SK-N-SH treated with all-trans-retinoic acid at 6 μM for 48 hours (cell line): ENCODE measurements at regions not wholly inside any gene's neighbourhood (a gene's known extent, or its start where the extent isn't known, plus 50 kb on each side); places are given as distances from the start of the nearest gene placed in this dataset.

Experiments used
- ATAC-seq: fragments of 200-7000 bp; cut with Tn5 transposase; 3 replicates; pipeline ENCODE4 v1.9.1; 2020; ENCODE audit warnings: mild to moderate bottlenecking, moderate library complexity
- ARNTL ChIP-seq: fragments of 450-650 bp; formaldehyde crosslinking; IDR thresholded peaks from 2 replicates; pipeline ENCODE4 v1.5.0; 2020; ENCODE audit warnings: low read depth, mild to moderate bottlenecking, moderate library complexity, borderline replicate concordance
- BACH2 ChIP-seq: fragments of 250-450 bp; sonication (Bioruptor Pico); IDR thresholded peaks from 2 replicates; pipeline ENCODE4 v1.9.0; 2021; ENCODE audit warnings: mild to moderate bottlenecking, borderline replicate concordance
- CSDC2 ChIP-seq: fragments of 250-450 bp; sonication (Bioruptor Pico); IDR thresholded peaks from 2 replicates; pipeline ENCODE4 v1.5.0; 2020; ENCODE audit warnings: mild to moderate bottlenecking, moderate library complexity
- ESRRG ChIP-seq: fragments of 250-450 bp; sonication (Bioruptor Pico); IDR thresholded peaks from 2 replicates; pipeline ENCODE4 v1.6.1; 2021; ENCODE audit warnings: mild to moderate bottlenecking
- GLIS3 ChIP-seq: fragments of 250-450 bp; sonication (Bioruptor Pico); IDR thresholded peaks from 2 replicates; pipeline ENCODE4 v1.5.0; 2020; ENCODE audit warnings: mild to moderate bottlenecking, moderate library complexity
- ISL1 ChIP-seq: fragments of 250-450 bp; sonication (Bioruptor Pico); IDR thresholded peaks from 2 replicates; pipeline ENCODE4 v2.1.2; 2022; ENCODE audit warnings: mild to moderate bottlenecking, moderate library complexity
- OSR1 ChIP-seq: fragments of 250-450 bp; sonication (Bioruptor Pico); IDR thresholded peaks from 2 replicates; pipeline ENCODE4 v1.8.0; 2022; ENCODE audit warnings: moderate library complexity, mild to moderate bottlenecking, inconsistent platforms
- PPARA ChIP-seq: fragments of 250-450 bp; sonication (Bioruptor Pico); IDR thresholded peaks from 2 replicates; pipeline ENCODE4 v1.5.0; 2020; ENCODE audit warnings: mild to moderate bottlenecking, borderline replicate concordance
- RARB ChIP-seq: fragments of 250-450 bp; sonication (Bioruptor Pico); IDR thresholded peaks from 2 replicates; pipeline ENCODE4 v1.8.0; 2021; ENCODE audit warnings: mild to moderate bottlenecking, moderate library complexity
- SNAI2 ChIP-seq: fragments of 250-450 bp; sonication (Bioruptor Pico); IDR thresholded peaks from 2 replicates; pipeline ENCODE4 v1.5.0; 2020; ENCODE audit warnings: mild to moderate bottlenecking, moderate library complexity
- TCF4 ChIP-seq: fragments of 250-450 bp; sonication (Bioruptor Pico); IDR thresholded peaks from 2 replicates; pipeline ENCODE4 v1.8.0; 2021; ENCODE audit warnings: mild to moderate bottlenecking, moderate library complexity, borderline replicate concordance
- TOX ChIP-seq: fragments of 250-450 bp; sonication (Bioruptor Pico); IDR thresholded peaks from 2 replicates; pipeline ENCODE4 v1.8.0; 2021; ENCODE audit warnings: mild to moderate bottlenecking, moderate library complexity, borderline replicate concordance
- ZC3H10 ChIP-seq: fragments of 250-450 bp; sonication (Bioruptor Pico); IDR thresholded peaks from 2 replicates; pipeline ENCODE4 v1.5.1; 2021; ENCODE audit warnings: mild to moderate bottlenecking, moderate library complexity
- ZFP3 ChIP-seq: fragments of 250-450 bp; sonication (Bioruptor Pico); IDR thresholded peaks from 2 replicates; pipeline ENCODE4 v1.5.0; 2020; ENCODE audit warnings: mild to moderate bottlenecking, moderate library complexity
- ZFP30 ChIP-seq: fragments of 450-650 bp; formaldehyde crosslinking; IDR thresholded peaks from 2 replicates; pipeline ENCODE4 v1.5.0; 2022; ENCODE audit warnings: mild to moderate bottlenecking, moderate library complexity
- ZNF565 ChIP-seq: fragments of 450-650 bp; formaldehyde crosslinking; conservative IDR thresholded peaks from 2 replicates; pipeline ENCODE4 v1.5.0; 2020; ENCODE audit warnings: low read depth, mild to moderate bottlenecking, moderate library complexity
- ZNF70 ChIP-seq: fragments of 450-650 bp; formaldehyde crosslinking; IDR thresholded peaks from 2 replicates; pipeline ENCODE4 v1.5.0; 2020; ENCODE audit warnings: mild to moderate bottlenecking, moderate library complexity
- ZNF8 ChIP-seq: fragments of 450-650 bp; formaldehyde crosslinking; IDR thresholded peaks from 2 replicates; pipeline ENCODE4 v1.5.0; 2020; ENCODE audit warnings: mild to moderate bottlenecking, moderate library complexity
- TF ChIP-seq, protein P1 (sequence below): fragments of 250-450 bp; sonication (Bioruptor Pico); IDR thresholded peaks from 2 replicates; pipeline ENCODE4 v1.5.1; 2020; ENCODE audit warnings: low read depth, mild to moderate bottlenecking, moderate library complexity
- TF ChIP-seq, protein P2 (sequence below): fragments of 250-450 bp; sonication (Bioruptor Pico); IDR thresholded peaks from 2 replicates; pipeline ENCODE4 v1.5.1; 2021; ENCODE audit warnings: mild to moderate bottlenecking, moderate library complexity
- TF ChIP-seq, protein P3 (sequence below): fragments of 250-450 bp; sonication (Bioruptor Pico); IDR thresholded peaks from 2 replicates; pipeline ENCODE4 v1.8.0; 2021; ENCODE audit warnings: low read depth, mild to moderate bottlenecking, moderate library complexity, borderline replicate concordance
- TF ChIP-seq, protein P4 (sequence below): fragments of 250-450 bp; sonication (Bioruptor Pico); IDR thresholded peaks from 2 replicates; pipeline ENCODE4 v1.8.0; 2020; ENCODE audit warnings: mild to moderate bottlenecking, moderate library complexity, borderline replicate concordance
- TF ChIP-seq, protein P5 (sequence below): fragments of 250-450 bp; sonication (Bioruptor Pico); IDR thresholded peaks from 2 replicates; pipeline ENCODE4 v1.5.0; 2020; ENCODE audit warnings: mild to moderate bottlenecking, moderate library complexity

DNA sequence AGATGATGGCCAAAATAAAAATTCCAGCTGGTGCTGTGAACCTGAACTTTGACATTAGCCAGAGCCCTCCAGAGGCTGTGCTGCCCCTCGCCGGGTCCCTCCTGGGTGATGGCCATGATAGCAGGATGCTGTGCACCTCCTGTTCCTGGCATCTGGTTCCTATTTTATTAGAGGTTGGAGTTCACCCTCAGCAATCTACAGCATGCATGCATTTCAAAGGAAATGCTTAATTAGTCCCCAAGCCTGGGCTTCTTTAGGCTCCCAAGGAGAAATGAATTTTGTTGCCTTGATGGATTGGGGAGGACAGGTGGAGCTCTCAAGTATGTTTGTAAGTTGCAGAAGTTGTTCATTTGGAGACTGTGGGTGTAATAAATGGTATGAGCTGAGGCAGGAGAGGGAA lies 166.9 kb downstream of the GLI2 start:
- no peak for TF ChIP-seq GLIS3 (CRISPR knock-in tag)
- TF ChIP-seq ZFP30 (CRISPR knock-in tag), result no peak
- no peak for TF ChIP-seq PPARA (CRISPR knock-in tag)
- TF ChIP-seq ISL1 (CRISPR knock-in tag), result no peak
- TF ChIP-seq, protein P1, sequence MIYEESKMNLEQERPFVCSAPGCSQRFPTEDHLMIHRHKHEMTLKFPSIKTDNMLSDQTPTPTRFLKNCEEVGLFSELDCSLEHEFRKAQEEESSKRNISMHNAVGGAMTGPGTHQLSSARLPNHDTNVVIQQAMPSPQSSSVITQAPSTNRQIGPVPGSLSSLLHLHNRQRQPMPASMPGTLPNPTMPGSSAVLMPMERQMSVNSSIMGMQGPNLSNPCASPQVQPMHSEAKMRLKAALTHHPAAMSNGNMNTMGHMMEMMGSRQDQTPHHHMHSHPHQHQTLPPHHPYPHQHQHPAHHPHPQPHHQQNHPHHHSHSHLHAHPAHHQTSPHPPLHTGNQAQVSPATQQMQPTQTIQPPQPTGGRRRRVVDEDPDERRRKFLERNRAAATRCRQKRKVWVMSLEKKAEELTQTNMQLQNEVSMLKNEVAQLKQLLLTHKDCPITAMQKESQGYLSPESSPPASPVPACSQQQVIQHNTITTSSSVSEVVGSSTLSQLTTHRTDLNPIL (CRISPR knock-in tag), result no peak
- TF ChIP-seq, protein P2, sequence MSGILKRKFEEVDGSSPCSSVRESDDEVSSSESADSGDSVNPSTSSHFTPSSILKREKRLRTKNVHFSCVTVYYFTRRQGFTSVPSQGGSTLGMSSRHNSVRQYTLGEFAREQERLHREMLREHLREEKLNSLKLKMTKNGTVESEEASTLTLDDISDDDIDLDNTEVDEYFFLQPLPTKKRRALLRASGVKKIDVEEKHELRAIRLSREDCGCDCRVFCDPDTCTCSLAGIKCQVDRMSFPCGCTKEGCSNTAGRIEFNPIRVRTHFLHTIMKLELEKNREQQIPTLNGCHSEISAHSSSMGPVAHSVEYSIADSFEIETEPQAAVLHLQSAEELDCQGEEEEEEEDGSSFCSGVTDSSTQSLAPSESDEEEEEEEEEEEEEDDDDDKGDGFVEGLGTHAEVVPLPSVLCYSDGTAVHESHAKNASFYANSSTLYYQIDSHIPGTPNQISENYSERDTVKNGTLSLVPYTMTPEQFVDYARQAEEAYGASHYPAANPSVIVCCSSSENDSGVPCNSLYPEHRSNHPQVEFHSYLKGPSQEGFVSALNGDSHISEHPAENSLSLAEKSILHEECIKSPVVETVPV, result no peak
- no peak for TF ChIP-seq RARB
- no peak for TF ChIP-seq CSDC2 (CRISPR knock-in tag)
- no peak for TF ChIP-seq ZNF565 (CRISPR knock-in tag)
- no peak for TF ChIP-seq TCF4
- no peak for TF ChIP-seq ZNF8 (CRISPR knock-in tag)
- no peak for TF ChIP-seq BACH2
- TF ChIP-seq ESRRG, result no peak
- no peak for TF ChIP-seq ZC3H10 (CRISPR knock-in tag)
- TF ChIP-seq ZNF70 (CRISPR knock-in tag), result no peak
- TF ChIP-seq TOX (CRISPR knock-in tag), result no peak
- no peak for TF ChIP-seq SNAI2 (CRISPR knock-in tag)
- no peak for TF ChIP-seq OSR1
- TF ChIP-seq ARNTL (CRISPR knock-in tag), result no peak
- TF ChIP-seq, protein P3, sequence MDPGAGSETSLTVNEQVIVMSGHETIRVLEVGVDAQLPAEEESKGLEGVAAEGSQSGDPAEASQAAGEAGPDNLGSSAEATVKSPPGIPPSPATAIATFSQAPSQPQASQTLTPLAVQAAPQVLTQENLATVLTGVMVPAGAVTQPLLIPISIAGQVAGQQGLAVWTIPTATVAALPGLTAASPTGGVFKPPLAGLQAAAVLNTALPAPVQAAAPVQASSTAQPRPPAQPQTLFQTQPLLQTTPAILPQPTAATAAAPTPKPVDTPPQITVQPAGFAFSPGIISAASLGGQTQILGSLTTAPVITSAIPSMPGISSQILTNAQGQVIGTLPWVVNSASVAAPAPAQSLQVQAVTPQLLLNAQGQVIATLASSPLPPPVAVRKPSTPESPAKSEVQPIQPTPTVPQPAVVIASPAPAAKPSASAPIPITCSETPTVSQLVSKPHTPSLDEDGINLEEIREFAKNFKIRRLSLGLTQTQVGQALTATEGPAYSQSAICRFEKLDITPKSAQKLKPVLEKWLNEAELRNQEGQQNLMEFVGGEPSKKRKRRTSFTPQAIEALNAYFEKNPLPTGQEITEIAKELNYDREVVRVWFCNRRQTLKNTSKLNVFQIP, result no peak

DNA sequence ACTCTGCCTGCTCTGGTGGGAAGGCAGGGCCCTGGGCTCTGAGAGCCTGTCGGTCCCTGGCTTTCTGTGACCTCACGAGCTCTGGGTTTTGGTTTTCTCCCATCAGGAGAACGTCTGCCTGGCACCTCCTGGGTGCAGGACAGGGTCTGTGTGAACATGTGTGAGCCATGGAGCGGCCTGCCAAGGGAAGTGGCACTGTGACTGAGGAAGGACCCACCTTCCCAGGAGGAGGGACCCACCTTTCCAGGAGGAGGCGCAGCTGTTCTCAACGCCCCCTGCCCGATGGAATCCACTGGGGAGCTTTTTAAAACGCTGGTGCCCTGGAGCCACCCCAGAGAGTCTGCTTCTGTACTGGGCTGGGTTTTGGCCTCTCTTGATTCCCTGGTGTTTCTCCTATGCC lies 168.7 kb downstream of the GLI2 start:
- no peak; the same call in 2 of the 3 replicates for ATAC-seq
- TF ChIP-seq ZFP3 (CRISPR knock-in tag) (no peak), ISL1 (CRISPR knock-in tag) (no peak), ZNF8 (CRISPR knock-in tag) (no peak), GLIS3 (CRISPR knock-in tag) (no peak), OSR1 (no peak), CSDC2 (CRISPR knock-in tag) (no peak), ESRRG (no peak), BACH2 (no peak), ARNTL (CRISPR knock-in tag) (no peak), TOX (CRISPR knock-in tag) (no peak), TCF4 (no peak), ZFP30 (CRISPR knock-in tag) (no peak), ZC3H10 (CRISPR knock-in tag) (no peak), ZNF565 (CRISPR knock-in tag) (no peak)
- TF ChIP-seq, protein P2, result no peak
- TF ChIP-seq, protein P3, result no peak
- TF ChIP-seq, protein P4, sequence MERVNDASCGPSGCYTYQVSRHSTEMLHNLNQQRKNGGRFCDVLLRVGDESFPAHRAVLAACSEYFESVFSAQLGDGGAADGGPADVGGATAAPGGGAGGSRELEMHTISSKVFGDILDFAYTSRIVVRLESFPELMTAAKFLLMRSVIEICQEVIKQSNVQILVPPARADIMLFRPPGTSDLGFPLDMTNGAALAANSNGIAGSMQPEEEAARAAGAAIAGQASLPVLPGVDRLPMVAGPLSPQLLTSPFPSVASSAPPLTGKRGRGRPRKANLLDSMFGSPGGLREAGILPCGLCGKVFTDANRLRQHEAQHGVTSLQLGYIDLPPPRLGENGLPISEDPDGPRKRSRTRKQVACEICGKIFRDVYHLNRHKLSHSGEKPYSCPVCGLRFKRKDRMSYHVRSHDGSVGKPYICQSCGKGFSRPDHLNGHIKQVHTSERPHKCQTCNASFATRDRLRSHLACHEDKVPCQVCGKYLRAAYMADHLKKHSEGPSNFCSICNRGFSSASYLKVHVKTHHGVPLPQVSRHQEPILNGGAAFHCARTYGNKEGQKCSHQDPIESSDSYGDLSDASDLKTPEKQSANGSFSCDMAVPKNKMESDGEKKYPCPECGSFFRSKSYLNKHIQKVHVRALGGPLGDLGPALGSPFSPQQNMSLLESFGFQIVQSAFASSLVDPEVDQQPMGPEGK (CRISPR knock-in tag), result no peak
- TF ChIP-seq, protein P1 (CRISPR knock-in tag), result no peak
- TF ChIP-seq, protein P5, sequence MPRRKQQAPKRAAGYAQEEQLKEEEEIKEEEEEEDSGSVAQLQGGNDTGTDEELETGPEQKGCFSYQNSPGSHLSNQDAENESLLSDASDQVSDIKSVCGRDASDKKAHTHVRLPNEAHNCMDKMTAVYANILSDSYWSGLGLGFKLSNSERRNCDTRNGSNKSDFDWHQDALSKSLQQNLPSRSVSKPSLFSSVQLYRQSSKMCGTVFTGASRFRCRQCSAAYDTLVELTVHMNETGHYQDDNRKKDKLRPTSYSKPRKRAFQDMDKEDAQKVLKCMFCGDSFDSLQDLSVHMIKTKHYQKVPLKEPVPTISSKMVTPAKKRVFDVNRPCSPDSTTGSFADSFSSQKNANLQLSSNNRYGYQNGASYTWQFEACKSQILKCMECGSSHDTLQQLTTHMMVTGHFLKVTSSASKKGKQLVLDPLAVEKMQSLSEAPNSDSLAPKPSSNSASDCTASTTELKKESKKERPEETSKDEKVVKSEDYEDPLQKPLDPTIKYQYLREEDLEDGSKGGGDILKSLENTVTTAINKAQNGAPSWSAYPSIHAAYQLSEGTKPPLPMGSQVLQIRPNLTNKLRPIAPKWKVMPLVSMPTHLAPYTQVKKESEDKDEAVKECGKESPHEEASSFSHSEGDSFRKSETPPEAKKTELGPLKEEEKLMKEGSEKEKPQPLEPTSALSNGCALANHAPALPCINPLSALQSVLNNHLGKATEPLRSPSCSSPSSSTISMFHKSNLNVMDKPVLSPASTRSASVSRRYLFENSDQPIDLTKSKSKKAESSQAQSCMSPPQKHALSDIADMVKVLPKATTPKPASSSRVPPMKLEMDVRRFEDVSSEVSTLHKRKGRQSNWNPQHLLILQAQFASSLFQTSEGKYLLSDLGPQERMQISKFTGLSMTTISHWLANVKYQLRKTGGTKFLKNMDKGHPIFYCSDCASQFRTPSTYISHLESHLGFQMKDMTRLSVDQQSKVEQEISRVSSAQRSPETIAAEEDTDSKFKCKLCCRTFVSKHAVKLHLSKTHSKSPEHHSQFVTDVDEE, result no peak

More for the DNA sequence above, 166.9 kb downstream of the GLI2 start:
- ATAC-seq, result peak; percentile 77
